ENCODE measurements at regions not wholly inside any gene's neighbourhood (a gene's known extent, or its start where the extent isn't known, plus 50 kb on each side); places are given as distances from the start of the nearest gene placed in this dataset.

DNA sequence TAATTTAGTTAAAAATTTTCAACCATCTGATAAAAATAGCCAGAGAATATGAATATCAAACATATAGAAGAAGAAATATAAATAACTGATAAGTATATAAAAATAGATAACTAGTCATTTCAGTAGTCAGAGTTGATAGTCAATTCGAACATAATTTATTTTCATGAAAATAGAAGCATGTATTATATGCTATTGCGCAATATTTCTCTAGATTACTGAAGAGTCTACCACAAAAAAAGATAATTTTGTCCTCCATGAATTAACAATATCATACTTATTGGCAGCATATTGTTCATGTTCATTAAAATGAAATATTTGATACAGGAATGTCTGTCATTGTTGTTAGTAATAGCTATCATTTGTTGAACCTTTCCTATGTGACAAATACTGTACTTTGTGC is 376.2 kb upstream of the TOM1L1 start:
- TF ChIP-seq, protein P1, sequence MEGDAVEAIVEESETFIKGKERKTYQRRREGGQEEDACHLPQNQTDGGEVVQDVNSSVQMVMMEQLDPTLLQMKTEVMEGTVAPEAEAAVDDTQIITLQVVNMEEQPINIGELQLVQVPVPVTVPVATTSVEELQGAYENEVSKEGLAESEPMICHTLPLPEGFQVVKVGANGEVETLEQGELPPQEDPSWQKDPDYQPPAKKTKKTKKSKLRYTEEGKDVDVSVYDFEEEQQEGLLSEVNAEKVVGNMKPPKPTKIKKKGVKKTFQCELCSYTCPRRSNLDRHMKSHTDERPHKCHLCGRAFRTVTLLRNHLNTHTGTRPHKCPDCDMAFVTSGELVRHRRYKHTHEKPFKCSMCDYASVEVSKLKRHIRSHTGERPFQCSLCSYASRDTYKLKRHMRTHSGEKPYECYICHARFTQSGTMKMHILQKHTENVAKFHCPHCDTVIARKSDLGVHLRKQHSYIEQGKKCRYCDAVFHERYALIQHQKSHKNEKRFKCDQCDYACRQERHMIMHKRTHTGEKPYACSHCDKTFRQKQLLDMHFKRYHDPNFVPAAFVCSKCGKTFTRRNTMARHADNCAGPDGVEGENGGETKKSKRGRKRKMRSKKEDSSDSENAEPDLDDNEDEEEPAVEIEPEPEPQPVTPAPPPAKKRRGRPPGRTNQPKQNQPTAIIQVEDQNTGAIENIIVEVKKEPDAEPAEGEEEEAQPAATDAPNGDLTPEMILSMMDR (IDR thresholded peaks at IDR 0.05; ENCODE audit: low read depth, low read length, missing input control) = no peak
- TF ChIP-seq MAX (IDR thresholded peaks at IDR 0.05) (no peak), ZBTB33 (IDR thresholded peaks at IDR 0.05) (no peak), RAD21 (IDR thresholded peaks at IDR 0.05) (no peak)

All from liver (tissue), 3 donors.